ENCODE measurements at regions not wholly inside any gene's neighbourhood (a gene's known extent, or its start where the extent isn't known, plus 50 kb on each side); places are given as distances from the start of the nearest gene placed in this dataset.
"Not testable (repeated sequence)": the region's sequence is repeated elsewhere in the genome, so short reads cannot be mapped to it uniquely, and the experiment has no call there.

DNA sequence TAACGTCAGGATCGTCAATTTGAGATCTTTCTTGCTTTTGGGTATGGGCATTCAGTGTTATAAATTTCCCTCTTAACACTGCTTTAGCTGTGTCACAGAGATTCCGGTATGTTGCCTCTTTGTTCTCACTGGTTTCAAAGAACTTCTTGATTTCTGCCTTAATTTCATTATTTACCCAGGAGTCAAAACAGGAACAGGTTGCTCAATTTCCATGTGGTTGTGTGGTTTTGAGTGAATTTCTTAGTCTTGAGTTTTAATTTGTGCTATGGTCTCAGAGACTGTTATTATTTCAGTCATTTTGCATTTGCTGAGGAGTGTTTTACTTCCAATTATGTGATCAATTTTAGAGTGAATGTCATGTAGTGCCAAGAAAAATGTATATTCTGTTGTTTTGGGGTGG lies 153.1 kb downstream of the PCDH17 start:
- no peak for DNase-seq (ENCODE audit: low read depth)

DNA sequence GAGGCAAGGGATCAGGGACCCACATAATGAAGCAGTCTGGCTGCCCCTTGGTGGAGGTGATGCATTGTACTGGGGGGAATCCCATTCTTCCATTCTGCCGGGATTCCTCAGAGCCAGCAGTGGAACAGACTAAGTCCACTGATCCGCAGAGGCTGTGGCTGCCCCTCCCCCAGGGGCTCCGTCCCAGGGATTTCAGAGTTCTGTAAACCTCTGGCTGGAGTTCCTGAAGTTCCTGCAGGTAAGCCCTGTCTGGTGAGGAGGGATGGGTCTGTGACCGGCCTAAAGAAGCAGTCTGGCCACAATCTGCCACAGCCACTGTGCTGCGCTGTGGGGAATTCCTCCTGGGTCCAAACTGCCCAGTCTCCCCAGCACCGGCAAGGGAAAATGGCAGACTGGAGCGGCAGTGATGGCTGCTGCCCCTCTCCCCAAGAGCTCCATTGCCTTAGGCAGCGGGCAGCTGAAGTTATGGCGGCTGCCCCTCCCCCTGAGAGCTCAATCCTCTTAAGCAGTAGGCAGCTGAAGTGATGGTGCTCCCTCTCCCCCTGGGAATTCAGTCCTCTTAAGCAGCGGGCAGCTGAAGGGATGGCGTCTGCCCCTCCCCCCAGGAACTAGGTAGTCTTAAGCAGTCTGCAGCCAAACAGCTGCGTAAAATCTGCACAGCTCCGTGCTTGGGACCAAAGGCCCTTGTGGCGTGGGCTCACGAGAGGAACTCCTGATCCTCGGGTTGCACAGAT lies 155.7 kb downstream of the PCDH17 start:
- DNase-seq (ENCODE audit: low read depth) = no peak

DNA sequence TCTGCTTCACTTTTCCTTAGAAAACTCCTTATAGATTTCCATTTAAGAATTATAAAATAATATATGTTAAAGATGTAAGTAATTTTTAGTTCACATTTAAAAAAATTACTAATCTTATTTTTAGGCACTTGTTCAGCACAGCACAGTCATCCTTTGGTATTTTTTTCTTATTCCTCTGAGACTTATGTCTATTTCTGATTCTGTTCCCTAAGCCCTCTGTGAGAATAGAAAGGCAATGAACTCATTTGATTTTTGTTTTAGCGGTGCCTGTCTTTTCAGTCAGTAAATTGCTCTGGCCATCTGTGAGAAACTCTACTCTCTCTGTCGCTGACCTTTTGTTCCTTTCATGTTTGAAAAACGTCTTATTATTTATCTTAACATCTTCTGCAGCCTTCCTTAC lies 168.1 kb downstream of the PCDH17 start:
- no peak for DNase-seq (ENCODE audit: low read depth)

DNA sequence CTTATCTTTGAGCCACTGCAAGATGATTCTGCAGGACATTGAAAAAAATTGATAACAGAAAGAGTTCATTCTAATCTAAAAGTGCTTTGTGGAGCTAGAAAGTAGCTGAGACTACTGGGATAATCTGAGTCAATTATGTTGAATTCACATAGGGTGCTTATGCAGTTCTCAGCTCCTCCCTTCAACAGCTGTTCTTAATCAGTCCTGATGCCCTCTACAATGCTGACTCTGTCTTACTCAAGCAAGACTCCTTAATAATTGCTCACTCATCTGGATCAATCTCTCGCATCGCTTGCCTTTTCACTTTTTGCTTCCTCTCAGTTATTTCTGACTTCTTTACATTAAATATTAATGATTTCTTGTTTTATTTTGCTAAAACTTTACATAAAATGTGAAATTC lies 182.1 kb downstream of the PCDH17 start:
- DNase-seq (ENCODE audit: low read depth) = no peak

DNA sequence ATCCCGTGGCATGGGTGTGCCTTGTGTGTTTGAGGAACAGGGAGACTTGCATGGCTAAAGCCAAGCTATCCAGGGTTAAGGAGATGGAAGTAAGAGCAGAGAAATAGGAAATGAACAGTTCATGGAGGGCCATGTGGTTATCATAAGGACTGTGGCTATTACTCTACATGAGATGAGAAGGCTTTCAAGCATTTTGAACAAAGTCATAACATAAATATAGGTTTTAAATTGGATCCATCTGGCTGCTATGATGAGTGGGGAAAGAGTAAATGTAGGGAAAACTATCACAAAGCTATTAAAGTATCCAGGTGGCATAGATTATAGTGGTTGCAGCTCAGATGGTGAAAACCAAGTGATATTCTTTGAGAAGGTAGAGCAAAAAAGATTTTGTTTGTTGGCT lies 184.1 kb downstream of the PCDH17 start:
- DNase-seq (ENCODE audit: low read depth) = no peak

DNA sequence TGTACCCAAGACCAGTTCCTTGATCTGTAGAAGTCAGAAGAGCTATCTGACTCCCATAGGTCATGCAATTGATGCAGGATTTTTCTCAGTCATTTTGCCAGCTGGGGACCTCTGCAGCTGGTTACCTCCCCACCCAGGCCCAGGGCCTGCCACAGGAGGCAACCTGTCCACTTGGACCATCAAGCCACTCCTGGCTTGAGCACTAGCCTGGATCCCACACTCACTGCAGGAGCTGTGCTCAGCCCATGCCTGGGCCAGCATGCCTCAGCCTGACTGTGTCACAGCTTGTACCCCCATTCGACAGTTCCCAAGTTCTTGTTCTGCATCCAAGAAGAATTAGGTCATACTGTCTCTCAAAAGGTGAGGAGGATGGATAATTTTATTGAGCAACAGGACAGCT lies 189.4 kb downstream of the PCDH17 start:
- DNase-seq (ENCODE audit: low read depth) = no peak

DNA sequence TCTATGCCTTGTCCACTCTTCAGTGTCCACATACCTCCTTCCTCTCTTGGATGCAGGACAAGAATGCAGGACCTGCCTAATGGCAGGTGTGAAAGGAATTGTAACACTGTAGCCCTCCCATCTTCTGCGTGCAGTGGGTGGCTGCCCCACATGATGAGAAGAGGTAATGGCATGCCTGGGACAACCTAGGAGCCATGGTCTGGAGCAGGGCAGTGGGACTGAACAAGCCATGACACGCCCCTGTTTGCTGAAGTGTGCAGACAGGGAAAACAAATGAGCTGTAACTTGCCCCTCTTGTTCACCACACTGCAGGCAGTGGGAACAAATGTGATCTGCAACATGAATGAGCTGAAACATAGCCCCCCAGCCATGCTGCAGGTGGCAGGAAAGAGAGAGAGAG lies 192.2 kb downstream of the PCDH17 start:
- no peak for DNase-seq (ENCODE audit: low read depth)

DNA sequence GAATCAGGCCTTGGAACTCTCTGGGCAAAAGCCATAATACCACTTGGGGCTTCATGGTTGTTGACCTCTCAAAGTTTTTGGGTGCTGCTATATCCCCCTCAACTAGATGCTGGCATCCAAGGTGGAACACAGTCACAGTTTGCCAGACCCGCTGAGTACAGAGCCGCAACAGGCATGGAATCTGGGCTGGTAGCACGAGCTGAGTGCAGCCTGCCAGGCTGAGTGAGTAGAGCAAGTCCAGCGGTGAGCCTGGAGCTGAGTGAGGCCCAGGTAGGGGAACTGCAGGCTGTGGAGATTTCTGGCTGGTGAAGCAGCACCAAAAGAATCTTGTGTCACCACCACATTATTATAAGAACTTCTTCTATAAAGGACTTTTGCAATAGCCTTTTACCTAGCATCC lies 192.6 kb downstream of the PCDH17 start:
- DNase-seq (ENCODE audit: low read depth) = no peak

DNA sequence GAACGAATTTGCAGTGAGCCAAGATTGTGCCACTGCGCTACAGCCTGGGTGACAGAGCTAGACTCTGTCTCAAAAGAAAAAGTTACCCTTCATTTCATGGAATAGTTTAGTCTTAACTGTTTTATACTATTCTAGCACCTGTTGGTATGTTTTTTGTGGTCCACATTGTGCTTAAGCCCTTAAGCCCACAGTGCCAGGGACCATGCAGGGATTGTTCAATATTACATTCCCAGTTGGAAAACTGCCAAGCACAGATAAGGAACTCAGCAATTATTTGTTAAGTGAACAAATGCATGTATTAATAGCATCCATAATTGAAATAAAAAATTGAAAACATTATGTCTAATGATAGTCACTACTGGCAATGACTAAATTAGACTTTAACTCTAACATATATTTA lies 193.5 kb downstream of the PCDH17 start:
- no peak for DNase-seq (ENCODE audit: low read depth)

DNA sequence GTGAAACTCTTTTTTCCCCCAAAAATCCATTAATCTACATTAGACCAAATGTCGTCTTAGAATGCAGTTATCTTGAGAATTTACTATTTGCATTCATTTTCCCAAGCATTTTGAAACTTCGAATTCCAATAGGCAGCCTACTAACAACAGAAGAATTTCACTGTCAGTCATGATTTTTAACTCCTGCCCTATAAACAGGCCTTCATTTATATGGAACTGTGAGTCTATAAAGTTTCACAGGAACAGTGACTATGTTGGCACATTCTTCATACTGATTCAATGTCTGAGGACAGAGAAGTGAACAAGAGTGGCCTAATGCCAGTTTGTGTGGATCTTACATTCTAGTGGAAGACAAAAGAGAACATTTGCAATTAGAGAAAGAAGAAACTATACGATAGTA lies 198.0 kb downstream of the PCDH17 start:
- DNase-seq (ENCODE audit: low read depth) = no peak

DNA sequence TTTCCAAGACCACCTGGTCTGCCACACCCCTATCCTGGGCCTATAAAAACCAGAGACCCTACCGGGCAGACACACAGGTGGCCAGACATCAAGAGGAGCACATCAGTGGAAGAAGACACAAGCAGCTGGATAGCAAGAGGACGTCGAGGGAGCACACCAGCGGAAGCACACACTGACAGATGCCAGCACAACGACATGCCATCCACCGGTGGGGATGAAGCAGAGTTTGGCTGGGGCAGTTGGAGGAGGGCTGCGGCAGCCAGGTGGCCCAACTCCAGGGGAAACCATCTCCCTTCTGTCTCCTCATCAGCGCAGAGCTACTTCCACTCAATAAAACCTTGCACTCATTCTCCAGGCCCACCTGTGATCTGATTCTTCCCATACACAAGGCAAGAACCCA lies 200.6 kb downstream of the PCDH17 start:
- no peak for DNase-seq (ENCODE audit: low read depth)

DNA sequence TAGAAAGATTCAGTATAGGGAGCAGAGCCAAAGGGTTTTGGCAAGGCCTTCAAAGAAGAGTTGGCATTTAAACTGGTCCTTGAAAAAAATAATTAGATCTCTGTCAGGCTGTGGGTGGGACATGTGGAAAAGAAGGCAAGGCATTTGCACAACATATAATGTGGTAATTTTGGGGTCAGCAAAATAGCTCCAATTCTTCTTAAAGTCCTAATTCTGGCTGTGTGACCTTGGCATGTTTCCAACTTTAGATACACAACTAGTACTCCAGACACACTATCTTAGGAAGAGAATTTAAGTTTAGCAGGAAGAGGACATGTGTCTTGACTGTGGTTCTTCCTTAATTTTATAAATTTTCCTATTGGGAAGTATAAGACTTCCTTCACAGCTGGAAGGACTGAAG lies 206.3 kb downstream of the PCDH17 start:
- DNase-seq (ENCODE audit: low read depth) = no peak

DNA sequence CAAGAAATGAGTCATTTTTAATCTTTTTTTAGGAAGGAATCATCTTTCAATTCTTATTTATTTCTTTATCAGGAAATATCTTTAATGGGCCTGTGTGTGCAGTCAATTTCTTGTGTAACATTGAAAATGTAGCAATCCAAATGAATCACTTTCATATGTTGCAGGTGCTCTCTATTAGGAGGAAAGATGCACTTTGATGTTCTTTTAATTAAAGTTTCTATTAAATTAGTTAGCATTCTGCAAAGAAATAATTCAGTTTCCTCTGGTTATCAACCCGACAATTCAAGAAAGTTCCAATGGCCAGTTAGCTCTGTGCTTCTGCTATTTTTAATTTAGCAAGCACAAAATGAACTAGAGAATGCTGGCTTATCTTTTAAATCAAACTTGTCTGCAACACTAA lies 212.0 kb downstream of the PCDH17 start:
- no peak for DNase-seq (ENCODE audit: low read depth)

DNA sequence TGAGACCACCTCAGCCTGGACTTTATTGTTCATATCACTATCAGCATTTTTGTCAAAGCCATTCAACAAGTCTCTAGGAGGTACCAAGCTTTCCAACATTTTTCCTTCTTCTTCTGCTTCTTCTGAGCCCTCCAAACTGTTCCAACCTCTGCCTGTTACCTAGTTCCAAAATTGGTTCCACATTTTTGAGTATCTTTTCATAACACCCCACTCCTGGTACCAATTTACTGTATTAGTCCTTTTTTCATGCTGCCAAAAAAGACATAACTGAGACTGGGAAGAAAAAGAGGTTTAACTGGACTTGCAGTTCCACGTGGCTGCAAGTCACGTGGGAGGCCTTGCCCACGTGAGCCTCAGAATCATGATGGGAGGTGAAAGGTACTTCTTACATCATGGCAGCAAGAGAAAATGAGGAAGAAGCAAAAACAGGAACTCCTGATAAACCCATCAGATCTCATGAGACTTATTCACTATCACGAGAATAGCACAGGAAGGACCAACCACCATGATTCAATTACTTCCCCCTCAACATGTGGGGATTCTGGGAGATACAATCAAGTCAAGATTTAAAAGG lies 215.1 kb downstream of the PCDH17 start:
- DNase-seq (ENCODE audit: low read depth) = no peak

DNA sequence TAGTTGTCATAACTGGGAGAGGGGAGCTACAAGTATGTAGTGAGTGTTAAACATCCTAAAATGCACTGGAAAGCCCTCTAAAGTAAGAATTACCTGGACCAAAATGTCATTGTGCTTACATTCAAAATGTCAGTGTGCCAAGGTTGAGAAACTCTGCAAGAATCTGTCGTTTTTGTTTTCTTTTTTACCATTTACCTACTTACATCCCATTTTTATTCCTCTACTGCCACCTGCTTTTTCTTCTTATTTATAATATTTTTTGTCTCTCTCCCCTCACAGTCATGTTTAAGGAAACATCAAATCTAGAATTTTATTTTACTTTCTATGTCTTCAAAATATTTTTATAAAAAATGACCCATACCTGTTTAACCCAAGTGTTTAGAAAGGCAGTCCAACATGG lies 226.4 kb downstream of the PCDH17 start:
- no peak for DNase-seq (ENCODE audit: low read depth)

DNA sequence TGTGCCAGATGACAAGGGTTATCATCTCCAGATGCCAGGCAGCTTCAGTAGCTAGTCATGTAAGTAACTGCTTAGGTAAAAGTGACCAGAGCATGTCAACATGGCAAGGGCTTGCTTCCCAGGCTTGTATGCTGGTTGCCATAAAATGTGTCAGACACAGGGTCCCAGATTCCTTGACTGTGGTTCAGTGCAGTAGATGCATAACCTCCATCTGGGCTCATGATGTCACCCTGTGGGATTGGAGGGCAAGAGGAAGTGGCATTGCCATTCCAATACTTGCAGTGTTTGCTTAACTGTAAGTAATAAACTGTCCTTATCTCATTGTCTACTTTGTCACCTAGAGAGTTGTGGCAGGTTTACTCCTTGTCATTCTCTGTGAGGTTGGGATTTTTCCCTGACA lies 226.8 kb downstream of the PCDH17 start:
- no peak for DNase-seq (ENCODE audit: low read depth)

DNA sequence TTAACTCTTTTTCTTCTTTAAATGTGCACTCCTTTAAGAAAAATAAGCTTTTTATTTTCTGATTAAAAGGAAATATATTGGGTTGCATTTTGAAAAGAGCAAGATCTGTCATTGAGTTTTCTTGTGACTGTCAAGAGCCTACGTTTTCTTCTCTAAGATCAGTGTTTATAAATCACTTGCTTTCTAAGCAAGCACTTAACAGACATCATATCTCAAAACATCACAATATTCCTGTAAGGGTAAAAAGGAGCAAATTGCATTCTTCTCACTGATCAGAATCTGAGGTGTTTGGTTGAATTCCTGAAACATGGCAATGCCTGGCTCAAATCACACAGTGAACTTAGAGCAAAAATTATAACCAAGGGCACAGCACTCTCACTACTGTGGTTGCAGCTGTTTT lies 231.3 kb downstream of the PCDH17 start:
- no peak for DNase-seq (ENCODE audit: low read depth)

DNA sequence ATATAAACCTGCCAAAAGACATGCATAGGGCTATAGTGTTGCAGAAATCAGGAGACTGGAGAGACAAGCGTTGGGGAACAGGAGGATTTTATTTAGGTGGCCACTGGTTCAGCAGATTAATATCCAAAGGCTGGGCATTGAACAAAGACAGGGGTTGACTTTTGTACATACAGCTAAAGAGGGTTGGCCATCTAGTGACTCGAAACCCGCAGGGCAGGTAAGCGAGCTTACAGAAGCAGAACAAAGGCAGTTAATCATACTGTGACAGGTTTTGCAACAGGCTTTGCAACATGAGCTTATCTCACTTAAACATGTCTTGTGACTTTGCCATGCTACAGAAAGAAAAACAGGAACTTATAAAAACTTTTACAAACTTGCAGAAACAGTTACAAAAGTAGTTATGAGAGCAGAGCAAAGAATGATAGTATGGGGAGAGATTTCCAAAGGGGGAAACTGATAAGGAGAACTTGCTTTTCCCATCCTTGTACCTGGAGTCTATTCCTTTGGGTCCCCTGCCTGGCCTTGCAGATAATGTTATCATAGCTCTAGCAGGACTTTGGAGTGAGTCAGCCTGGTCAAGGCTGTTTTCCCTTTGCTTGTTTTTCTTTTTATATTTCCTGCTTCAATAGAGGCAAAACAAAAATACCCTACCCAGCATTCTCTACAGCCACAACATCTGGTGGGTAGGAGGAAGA lies 234.2 kb downstream of the PCDH17 start:
- peak; percentile 85 for DNase-seq (ENCODE audit: low read depth)

DNA sequence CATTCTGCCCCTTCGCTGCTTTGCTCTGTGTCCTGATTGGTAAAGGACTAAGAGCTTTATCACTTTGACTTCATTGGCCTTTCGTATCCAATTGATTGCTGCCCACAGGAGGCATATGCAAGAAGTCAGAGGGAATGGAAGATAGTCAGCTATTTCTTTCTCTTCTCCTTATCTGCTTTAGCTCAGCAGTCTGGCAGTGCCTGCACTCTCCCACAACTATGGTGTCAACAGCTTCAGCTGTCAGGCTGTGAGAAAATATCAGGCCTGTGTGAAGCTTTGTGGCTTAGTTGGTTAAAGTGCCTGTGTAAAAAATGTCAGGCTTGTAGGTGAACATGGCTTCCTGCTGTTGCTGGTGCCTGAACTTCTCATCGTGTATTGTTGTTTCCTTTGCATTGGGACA lies 243.0 kb downstream of the PCDH17 start:
- peak; percentile 89 for DNase-seq (ENCODE audit: low read depth)

DNA sequence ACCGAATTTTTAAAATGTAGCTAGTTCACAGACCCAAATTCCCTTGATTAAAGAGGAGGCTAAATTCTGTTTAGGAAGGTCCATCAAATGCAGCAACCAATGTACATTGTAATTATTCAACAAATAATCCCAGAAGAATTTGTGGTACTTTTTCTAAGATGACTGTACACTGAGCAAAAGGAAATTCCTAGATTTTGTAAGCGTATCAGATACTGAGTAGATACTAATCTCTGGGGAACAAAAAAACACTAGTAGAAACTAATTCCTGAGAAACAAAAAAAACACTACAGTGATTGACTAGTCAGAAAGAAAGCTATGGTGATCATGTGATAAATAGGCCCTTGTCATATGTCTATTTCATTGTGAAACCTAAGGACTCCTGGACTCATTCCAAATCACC lies 246.1 kb downstream of the PCDH17 start:
- DNase-seq (ENCODE audit: low read depth) = no peak

DNA sequence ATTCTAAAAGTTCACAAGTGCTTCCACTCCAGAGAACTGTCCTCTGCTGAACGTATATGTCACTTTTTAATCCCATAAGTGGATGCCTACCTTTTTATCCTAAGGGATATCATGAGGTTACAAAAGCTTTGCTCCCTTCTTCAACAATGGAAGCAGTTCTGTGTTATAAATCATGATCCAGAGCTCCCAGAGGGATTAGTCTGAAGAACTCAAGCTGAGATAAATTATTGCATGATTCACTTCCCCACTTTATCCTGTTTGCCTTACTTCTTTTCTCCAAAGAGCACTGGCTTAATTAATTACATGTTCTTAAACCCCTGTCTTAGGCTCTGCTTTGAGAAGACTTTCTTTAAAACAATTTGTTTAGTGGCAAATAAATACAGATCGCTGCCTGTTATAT lies 246.7 kb downstream of the PCDH17 start:
- DNase-seq (ENCODE audit: low read depth) = no peak

DNA sequence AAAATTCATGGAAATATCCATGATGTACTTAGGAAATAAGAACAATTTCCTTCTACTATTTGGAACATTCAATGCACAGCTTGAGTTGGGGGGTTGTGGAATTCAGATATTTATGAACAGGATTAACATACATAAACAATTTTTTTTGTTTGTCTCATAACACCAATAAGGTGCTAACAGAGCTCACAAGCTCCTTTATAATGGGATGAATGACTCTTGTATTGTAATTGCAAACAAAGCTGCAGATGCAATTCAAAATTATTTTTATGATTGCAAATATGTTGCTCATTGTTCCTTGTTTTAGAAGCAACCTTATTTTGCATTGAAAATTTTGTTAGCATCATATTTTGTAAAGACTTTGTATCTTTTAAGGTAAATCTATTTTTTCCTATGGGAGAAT lies 265.7 kb downstream of the PCDH17 start:
- no peak for DNase-seq (ENCODE audit: low read depth)

DNA sequence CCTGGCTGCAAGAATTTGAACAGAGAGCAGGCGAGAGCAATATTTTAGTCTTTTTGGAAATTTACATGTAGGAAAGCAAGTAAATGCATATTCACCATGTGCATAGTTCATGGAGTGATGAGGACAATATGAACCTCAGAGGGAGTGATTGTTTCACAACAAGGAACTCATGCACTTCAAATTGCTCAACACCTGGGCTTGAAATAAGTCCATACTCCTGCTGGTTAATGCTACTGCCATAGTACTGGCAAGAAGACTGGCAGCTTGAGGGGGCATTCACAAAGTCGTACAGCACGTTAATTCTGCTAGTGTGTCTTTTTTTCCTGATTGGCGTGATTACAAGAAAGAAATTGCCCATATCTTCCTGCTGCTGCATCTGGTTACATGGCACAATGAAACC lies 267.6 kb downstream of the PCDH17 start:
- DNase-seq (ENCODE audit: low read depth) = no peak

DNA sequence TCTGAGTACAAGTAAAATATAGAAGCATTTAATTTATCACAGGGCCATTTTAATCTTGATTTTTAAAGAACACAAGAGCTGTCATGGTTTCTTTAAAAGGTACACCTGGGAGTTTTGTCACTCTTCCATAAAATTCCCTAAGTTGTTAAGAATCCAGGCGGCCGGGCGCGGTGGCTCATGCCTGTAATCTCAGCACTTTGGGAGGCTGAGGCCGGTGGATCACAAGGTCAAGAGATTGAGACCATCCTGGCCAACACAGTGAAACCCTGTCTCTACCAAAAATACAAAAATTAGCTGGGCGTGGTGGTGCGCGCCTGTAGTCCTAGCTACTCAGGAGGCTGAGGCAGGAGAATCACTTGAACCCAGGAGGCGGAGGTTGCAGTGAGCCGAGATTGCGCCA lies 278.3 kb downstream of the PCDH17 start:
- DNase-seq (ENCODE audit: low read depth) = not testable (repeated sequence)
